GM23338 (cell line): ENCODE measurements at regions not wholly inside any gene's neighbourhood (a gene's known extent, or its start where the extent isn't known, plus 50 kb on each side); places are given as distances from the start of the nearest gene placed in this dataset.

Experiments
- ATAC-seq: fragments of 200-7000 bp; cut with Tn5 transposase; 3 replicates; pipeline ENCODE4 v1.9.1; 2020
- DNase-seq: peaks from one replicate; pipeline ENCODE4 v3.0.0-alpha.2; 2015; ENCODE audit warnings: low spot score
- H2AFZ ChIP-seq: fragments of 200-600 bp; sonication (generic); 2 replicates; pipeline ENCODE4 v1.8.0; 2016; ENCODE audit warnings: antibody characterized with exemption, mild to moderate bottlenecking, moderate library complexity
- H3F3A ChIP-seq: fragments of 200-600 bp; sonication (generic); replicated peaks from 2 replicates; pipeline ENCODE4 v1.8.0; 2017; ENCODE audit warnings: antibody characterized with exemption, mixed run types, low read depth
- H3K27ac ChIP-seq: fragments of 200-600 bp; sonication (generic); 2 replicates; pipeline ENCODE4 v1.6.1; 2016; ENCODE audit warnings: low read depth
- H3K27me3 ChIP-seq: fragments of 200-600 bp; sonication (generic); 2 replicates; pipeline ENCODE4 v1.8.0; 2016; ENCODE audit warnings: mild to moderate bottlenecking, mixed run types, moderate library complexity; ENCODE audit not compliant: insufficient read depth
- H3K36me3 ChIP-seq: fragments of 200-600 bp; sonication (generic); 2 replicates; pipeline ENCODE4 v1.8.0; 2016; ENCODE audit warnings: mild to moderate bottlenecking; ENCODE audit not compliant: insufficient read depth
- H3K4me1 ChIP-seq: fragments of 200-600 bp; sonication (generic); 2 replicates; pipeline ENCODE4 v1.8.0; 2016; ENCODE audit warnings: mild to moderate bottlenecking, moderate library complexity; ENCODE audit not compliant: insufficient read depth
- H3K4me2 ChIP-seq: fragments of 200-600 bp; sonication (generic); 2 replicates; pipeline ENCODE4 v1.7.1; 2017; ENCODE audit warnings: mixed run types
- H3K4me3 ChIP-seq: fragments of 200-600 bp; sonication (generic); 2 replicates; pipeline ENCODE4 v1.6.1; 2016; ENCODE audit warnings: mixed run types
- H3K79me2 ChIP-seq: fragments of 200-600 bp; sonication (generic); replicated peaks from 2 replicates; pipeline ENCODE4 v1.8.0; 2017; ENCODE audit warnings: mild to moderate bottlenecking; ENCODE audit not compliant: insufficient read depth
- H3K9me2 ChIP-seq: fragments of 200-600 bp; sonication (generic); 2 replicates; pipeline ENCODE4 v1.8.0; 2017; ENCODE audit not compliant: insufficient read depth
- H4K20me1 ChIP-seq: fragments of 200-600 bp; sonication (generic); replicated peaks from 2 replicates; pipeline ENCODE4 v1.8.0; 2017; ENCODE audit warnings: mild to moderate bottlenecking; ENCODE audit not compliant: insufficient read depth
- H3K27ac Mint-ChIP-seq: 2 replicates; pipeline ENCODE4 v1.8.0; 2020; ENCODE audit warnings: inconsistent platforms, mild to moderate bottlenecking, moderate library complexity, mixed read lengths
- H3K27me3 Mint-ChIP-seq: 3 replicates; pipeline ENCODE4 v1.8.0; 2022; ENCODE audit warnings: low read depth, mild to moderate bottlenecking, moderate library complexity, mixed read lengths, inconsistent platforms; ENCODE audit not compliant: insufficient read depth, poor library complexity
- H3K36me3 Mint-ChIP-seq: 3 replicates; pipeline ENCODE4 v1.8.0; 2021; ENCODE audit warnings: low read depth, mild to moderate bottlenecking, inconsistent platforms, moderate library complexity, mixed read lengths
- H3K4me1 Mint-ChIP-seq: 3 replicates; pipeline ENCODE4 v1.8.0; 2020; ENCODE audit warnings: mild to moderate bottlenecking, inconsistent platforms, mixed read lengths
- H3K4me3 Mint-ChIP-seq: 3 replicates; pipeline ENCODE4 v1.8.0; 2021; ENCODE audit warnings: moderate library complexity, mild to moderate bottlenecking, inconsistent platforms, mixed read lengths
- H3K9me3 Mint-ChIP-seq: 3 replicates; pipeline ENCODE4 v1.8.0; 2020; ENCODE audit warnings: moderate library complexity, mild to moderate bottlenecking, inconsistent platforms, mixed read lengths
- CREB1 ChIP-seq: fragments of 250-450 bp; sonication (Bioruptor Pico); IDR thresholded peaks from 2 replicates; pipeline ENCODE4 v1.5.0; 2020; ENCODE audit warnings: low read depth, mild to moderate bottlenecking, moderate library complexity
- TF ChIP-seq, protein P1 (sequence below): fragments of 250-450 bp; sonication (Bioruptor Pico); IDR thresholded peaks from 2 replicates; pipeline ENCODE4 v1.5.0; 2020; ENCODE audit warnings: mild to moderate bottlenecking, moderate library complexity
- TF ChIP-seq, protein P2 (sequence below): IDR thresholded peaks from one replicate; pipeline ENCODE4 v1.6.1; 2018; ENCODE audit warnings: antibody characterized with exemption; ENCODE audit not compliant: unreplicated experiment
- TF ChIP-seq, protein P3 (sequence below), 2 experiments: fragments of 200-600 bp in 1 of 2; sonication (generic) in 1 of 2; conservative IDR thresholded peaks; 2 replicates each; pipeline versions ENCODE4 v1.5.1 to v1.6.1; 2016 to 2017; ENCODE audit warnings: antibody characterized with exemption in 2 of 2, low read depth in 2 of 2, mild to moderate bottlenecking in 2 of 2, moderate library complexity in 1 of 2

DNA sequence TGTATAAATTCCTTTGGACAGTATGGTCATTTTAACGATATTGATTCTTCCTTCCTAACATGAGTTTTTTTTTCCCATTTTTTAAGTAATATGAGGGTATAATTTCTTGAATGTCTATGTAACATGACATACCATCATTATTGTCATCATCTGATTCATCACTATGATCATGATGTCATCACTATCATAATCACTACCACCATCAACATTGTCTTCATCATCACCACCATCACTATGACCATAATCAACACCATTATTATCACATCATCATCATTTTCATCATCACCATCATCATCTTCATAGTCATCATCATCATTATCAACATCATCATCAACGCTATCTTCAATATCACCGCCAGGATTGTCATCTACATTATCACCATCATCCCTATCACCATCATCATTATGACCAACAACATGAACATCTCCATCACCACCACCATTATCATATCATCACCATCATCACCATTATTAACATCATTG lies 1377.2 kb downstream of the CDY2B start (continued):
- TF ChIP-seq, protein P1, sequence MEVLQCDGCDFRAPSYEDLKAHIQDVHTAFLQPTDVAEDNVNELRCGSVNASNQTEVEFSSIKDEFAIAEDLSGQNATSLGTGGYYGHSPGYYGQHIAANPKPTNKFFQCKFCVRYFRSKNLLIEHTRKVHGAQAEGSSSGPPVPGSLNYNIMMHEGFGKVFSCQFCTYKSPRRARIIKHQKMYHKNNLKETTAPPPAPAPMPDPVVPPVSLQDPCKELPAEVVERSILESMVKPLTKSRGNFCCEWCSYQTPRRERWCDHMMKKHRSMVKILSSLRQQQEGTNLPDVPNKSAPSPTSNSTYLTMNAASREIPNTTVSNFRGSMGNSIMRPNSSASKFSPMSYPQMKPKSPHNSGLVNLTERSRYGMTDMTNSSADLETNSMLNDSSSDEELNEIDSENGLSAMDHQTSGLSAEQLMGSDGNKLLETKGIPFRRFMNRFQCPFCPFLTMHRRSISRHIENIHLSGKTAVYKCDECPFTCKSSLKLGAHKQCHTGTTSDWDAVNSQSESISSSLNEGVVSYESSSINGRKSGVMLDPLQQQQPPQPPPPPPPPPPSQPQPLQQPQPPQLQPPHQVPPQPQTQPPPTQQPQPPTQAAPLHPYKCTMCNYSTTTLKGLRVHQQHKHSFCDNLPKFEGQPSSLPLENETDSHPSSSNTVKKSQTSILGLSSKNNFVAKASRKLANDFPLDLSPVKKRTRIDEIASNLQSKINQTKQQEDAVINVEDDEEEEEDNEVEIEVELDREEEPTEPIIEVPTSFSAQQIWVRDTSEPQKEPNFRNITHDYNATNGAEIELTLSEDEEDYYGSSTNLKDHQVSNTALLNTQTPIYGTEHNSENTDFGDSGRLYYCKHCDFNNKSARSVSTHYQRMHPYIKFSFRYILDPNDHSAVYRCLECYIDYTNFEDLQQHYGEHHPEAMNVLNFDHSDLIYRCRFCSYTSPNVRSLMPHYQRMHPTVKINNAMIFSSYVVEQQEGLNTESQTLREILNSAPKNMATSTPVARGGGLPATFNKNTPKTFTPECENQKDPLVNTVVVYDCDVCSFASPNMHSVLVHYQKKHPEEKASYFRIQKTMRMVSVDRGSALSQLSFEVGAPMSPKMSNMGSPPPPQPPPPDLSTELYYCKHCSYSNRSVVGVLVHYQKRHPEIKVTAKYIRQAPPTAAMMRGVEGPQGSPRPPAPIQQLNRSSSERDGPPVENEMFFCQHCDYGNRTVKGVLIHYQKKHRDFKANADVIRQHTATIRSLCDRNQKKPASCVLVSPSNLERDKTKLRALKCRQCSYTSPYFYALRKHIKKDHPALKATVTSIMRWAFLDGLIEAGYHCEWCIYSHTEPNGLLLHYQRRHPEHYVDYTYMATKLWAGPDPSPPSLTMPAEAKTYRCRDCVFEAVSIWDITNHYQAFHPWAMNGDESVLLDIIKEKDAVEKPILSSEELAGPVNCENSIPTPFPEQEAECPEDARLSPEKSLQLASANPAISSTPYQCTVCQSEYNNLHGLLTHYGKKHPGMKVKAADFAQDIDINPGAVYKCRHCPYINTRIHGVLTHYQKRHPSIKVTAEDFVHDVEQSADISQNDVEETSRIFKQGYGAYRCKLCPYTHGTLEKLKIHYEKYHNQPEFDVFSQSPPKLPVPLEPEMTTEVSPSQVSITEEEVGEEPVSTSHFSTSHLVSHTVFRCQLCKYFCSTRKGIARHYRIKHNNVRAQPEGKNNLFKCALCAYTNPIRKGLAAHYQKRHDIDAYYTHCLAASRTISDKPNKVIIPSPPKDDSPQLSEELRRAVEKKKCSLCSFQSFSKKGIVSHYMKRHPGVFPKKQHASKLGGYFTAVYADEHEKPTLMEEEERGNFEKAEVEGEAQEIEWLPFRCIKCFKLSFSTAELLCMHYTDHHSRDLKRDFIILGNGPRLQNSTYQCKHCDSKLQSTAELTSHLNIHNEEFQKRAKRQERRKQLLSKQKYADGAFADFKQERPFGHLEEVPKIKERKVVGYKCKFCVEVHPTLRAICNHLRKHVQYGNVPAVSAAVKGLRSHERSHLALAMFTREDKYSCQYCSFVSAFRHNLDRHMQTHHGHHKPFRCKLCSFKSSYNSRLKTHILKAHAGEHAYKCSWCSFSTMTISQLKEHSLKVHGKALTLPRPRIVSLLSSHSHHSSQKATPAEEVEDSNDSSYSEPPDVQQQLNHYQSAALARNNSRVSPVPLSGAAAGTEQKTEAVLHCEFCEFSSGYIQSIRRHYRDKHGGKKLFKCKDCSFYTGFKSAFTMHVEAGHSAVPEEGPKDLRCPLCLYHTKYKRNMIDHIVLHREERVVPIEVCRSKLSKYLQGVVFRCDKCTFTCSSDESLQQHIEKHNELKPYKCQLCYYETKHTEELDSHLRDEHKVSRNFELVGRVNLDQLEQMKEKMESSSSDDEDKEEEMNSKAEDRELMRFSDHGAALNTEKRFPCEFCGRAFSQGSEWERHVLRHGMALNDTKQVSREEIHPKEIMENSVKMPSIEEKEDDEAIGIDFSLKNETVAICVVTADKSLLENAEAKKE, result no peak
- TF ChIP-seq, protein P2, sequence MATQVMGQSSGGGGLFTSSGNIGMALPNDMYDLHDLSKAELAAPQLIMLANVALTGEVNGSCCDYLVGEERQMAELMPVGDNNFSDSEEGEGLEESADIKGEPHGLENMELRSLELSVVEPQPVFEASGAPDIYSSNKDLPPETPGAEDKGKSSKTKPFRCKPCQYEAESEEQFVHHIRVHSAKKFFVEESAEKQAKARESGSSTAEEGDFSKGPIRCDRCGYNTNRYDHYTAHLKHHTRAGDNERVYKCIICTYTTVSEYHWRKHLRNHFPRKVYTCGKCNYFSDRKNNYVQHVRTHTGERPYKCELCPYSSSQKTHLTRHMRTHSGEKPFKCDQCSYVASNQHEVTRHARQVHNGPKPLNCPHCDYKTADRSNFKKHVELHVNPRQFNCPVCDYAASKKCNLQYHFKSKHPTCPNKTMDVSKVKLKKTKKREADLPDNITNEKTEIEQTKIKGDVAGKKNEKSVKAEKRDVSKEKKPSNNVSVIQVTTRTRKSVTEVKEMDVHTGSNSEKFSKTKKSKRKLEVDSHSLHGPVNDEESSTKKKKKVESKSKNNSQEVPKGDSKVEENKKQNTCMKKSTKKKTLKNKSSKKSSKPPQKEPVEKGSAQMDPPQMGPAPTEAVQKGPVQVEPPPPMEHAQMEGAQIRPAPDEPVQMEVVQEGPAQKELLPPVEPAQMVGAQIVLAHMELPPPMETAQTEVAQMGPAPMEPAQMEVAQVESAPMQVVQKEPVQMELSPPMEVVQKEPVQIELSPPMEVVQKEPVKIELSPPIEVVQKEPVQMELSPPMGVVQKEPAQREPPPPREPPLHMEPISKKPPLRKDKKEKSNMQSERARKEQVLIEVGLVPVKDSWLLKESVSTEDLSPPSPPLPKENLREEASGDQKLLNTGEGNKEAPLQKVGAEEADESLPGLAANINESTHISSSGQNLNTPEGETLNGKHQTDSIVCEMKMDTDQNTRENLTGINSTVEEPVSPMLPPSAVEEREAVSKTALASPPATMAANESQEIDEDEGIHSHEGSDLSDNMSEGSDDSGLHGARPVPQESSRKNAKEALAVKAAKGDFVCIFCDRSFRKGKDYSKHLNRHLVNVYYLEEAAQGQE, result no peak

DNA sequence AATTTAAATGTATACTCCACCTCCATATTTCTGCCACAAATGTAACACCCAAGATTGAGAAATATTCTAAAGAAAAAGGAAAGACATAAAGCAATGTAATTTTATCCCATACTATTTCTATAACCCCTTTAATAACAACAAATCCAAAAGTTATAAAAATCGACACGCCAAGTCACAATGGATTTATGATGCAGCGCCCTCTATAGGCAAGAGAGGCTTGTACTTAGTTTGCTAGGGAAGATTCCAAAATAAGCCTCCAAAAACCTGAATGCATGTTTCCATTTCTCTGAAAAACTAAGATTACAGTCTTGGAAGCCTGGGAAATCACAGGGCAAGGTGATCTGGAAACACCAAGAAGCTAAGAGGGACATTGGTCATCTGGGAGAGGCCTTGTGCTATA lies 1389.3 kb downstream of the CDY2B start:
- no peaks in the 10 kb centered on the region; the same call in 1 of the 3 replicates for H3K9me3 Mint-ChIP-seq
- H2AFZ ChIP-seq, result no peak overlapping the region
- H3K27me3 ChIP-seq, result no peaks in the 10 kb centered on the region
- H3K27me3 Mint-ChIP-seq, result no peaks in the 10 kb centered on the region
- no peak overlapping the region for H3K4me3 ChIP-seq
- no peak overlapping the region for H3K4me2 ChIP-seq
- H3K4me1 Mint-ChIP-seq, result no peaks in the 10 kb centered on the region
- H3K36me3 Mint-ChIP-seq, result no peaks in the 10 kb centered on the region
- H3K27ac Mint-ChIP-seq, result no peak overlapping the region
- no peaks in the 10 kb centered on the region for H3K79me2 ChIP-seq
- no peaks in the 10 kb centered on the region for H3F3A ChIP-seq
- H3K36me3 ChIP-seq, result no peaks in the 10 kb centered on the region
- no peak overlapping the region for H3K4me3 Mint-ChIP-seq
- peak; percentile 59 for DNase-seq
- ATAC-seq, result no peak
- no peaks in the 10 kb centered on the region for H4K20me1 ChIP-seq
- H3K9me2 ChIP-seq, result no peaks in the 10 kb centered on the region
- H3K27ac ChIP-seq, result no peak overlapping the region
- H3K4me1 ChIP-seq, result no peaks in the 10 kb centered on the region
- TF ChIP-seq, protein P3, sequence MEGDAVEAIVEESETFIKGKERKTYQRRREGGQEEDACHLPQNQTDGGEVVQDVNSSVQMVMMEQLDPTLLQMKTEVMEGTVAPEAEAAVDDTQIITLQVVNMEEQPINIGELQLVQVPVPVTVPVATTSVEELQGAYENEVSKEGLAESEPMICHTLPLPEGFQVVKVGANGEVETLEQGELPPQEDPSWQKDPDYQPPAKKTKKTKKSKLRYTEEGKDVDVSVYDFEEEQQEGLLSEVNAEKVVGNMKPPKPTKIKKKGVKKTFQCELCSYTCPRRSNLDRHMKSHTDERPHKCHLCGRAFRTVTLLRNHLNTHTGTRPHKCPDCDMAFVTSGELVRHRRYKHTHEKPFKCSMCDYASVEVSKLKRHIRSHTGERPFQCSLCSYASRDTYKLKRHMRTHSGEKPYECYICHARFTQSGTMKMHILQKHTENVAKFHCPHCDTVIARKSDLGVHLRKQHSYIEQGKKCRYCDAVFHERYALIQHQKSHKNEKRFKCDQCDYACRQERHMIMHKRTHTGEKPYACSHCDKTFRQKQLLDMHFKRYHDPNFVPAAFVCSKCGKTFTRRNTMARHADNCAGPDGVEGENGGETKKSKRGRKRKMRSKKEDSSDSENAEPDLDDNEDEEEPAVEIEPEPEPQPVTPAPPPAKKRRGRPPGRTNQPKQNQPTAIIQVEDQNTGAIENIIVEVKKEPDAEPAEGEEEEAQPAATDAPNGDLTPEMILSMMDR (conservative IDR thresholded peaks at IDR 0.05; ENCODE audit: low read depth in 2 of 2), result peak; percentile 49 to 74
- TF ChIP-seq CREB1, result no peak
